ENCODE measurements at regions not wholly inside any gene's neighbourhood (a gene's known extent, or its start where the extent isn't known, plus 50 kb on each side); places are given as distances from the start of the nearest gene placed in this dataset.
A peak's percentile ranks its signal among the peaks of the same experiment; 100 is the strongest.

GRCh38 chr13:109309625-109310363, 476.6 kb downstream of the IRS2 start:
- DNase-seq (ENCODE audit: insufficient read length, low spot score) (no peak), FAIRE-seq (peak; percentile 87)
- no peak for TF ChIP-seq POLR2A (IDR thresholded peaks at IDR 0.05; ENCODE audit: low read depth, low read length)

- no peak for DNase-seq (ENCODE audit: insufficient read length, low spot score)
- peak; percentile 41 for FAIRE-seq
- no peak for TF ChIP-seq POLR2A (IDR thresholded peaks at IDR 0.05; ENCODE audit: low read depth, low read length)
Observed at GRCh38 chr13:109307027-109307426, 479.4 kb downstream of the IRS2 start.

GRCh38 chr13:109301726-109302125, 484.7 kb downstream of the IRS2 start:
- no peak for TF ChIP-seq POLR2A (IDR thresholded peaks at IDR 0.05; ENCODE audit: low read depth, low read length)
- no peak for DNase-seq (ENCODE audit: insufficient read length, low spot score)
- FAIRE-seq, result no peak

- no peak for FAIRE-seq
- DNase-seq (ENCODE audit: insufficient read length, low spot score), result no peak
- TF ChIP-seq POLR2A (IDR thresholded peaks at IDR 0.05; ENCODE audit: low read depth, low read length), result no peak
Observed at GRCh38 chr13:109301276-109301675, 485.1 kb downstream of the IRS2 start.

GRCh38 chr13:109297628-109298027, 488.8 kb downstream of the IRS2 start:
- DNase-seq (ENCODE audit: insufficient read length, low spot score) (no peak), FAIRE-seq (no peak)
- TF ChIP-seq POLR2A (IDR thresholded peaks at IDR 0.05; ENCODE audit: low read depth, low read length), result no peak

GRCh38 chr13:109293166-109293565, 493.2 kb downstream of the IRS2 start:
- TF ChIP-seq POLR2A (IDR thresholded peaks at IDR 0.05; ENCODE audit: low read depth, low read length), result no peak
- FAIRE-seq, result no peak
- DNase-seq (ENCODE audit: insufficient read length, low spot score), result no peak

- FAIRE-seq, result peak; percentile 65
- DNase-seq (ENCODE audit: insufficient read length, low spot score), result no peak
- TF ChIP-seq POLR2A (IDR thresholded peaks at IDR 0.05; ENCODE audit: low read depth, low read length), result no peak
Observed at GRCh38 chr13:109288151-109288709, 498.2 kb downstream of the IRS2 start.

- FAIRE-seq (no peak), DNase-seq (ENCODE audit: insufficient read length, low spot score) (no peak)
- TF ChIP-seq POLR2A (IDR thresholded peaks at IDR 0.05; ENCODE audit: low read depth, low read length), result no peak
Observed at GRCh38 chr13:109287553-109287952, 498.8 kb downstream of the IRS2 start.

GRCh38 chr13:109285586-109285985, 500.8 kb downstream of the IRS2 start:
- DNase-seq (ENCODE audit: insufficient read length, low spot score) (no peak), FAIRE-seq (peak; percentile 23)
- no peak for TF ChIP-seq POLR2A (IDR thresholded peaks at IDR 0.05; ENCODE audit: low read depth, low read length)

GRCh38 chr13:109281903-109282635, 504.3 kb downstream of the IRS2 start:
- no peak for TF ChIP-seq POLR2A (IDR thresholded peaks at IDR 0.05; ENCODE audit: low read depth, low read length)
- FAIRE-seq (peak; percentile 33), DNase-seq (ENCODE audit: insufficient read length, low spot score) (no peak)

GRCh38 chr13:109281017-109281902, 505.1 kb downstream of the IRS2 start:
- DNase-seq (ENCODE audit: insufficient read length, low spot score), result no peak
- peak; percentile 52 for FAIRE-seq
- TF ChIP-seq POLR2A (IDR thresholded peaks at IDR 0.05; ENCODE audit: low read depth, low read length), result no peak

GRCh38 chr13:109276261-109276660, 510.1 kb downstream of the IRS2 start:
- DNase-seq (ENCODE audit: insufficient read length, low spot score) (no peak), FAIRE-seq (no peak)
- no peak for TF ChIP-seq POLR2A (IDR thresholded peaks at IDR 0.05; ENCODE audit: low read depth, low read length)

- FAIRE-seq (peak; percentile 76), DNase-seq (ENCODE audit: insufficient read length, low spot score) (no peak)
- TF ChIP-seq POLR2A (IDR thresholded peaks at IDR 0.05; ENCODE audit: low read depth, low read length), result no peak
Observed at GRCh38 chr13:109275852-109276251, 510.5 kb downstream of the IRS2 start.
